Left ventricle myocardium inferior (tissue), 1 donor: ENCODE measurements at regions not wholly inside any gene's neighbourhood (a gene's known extent, or its start where the extent isn't known, plus 50 kb on each side); places are given as distances from the start of the nearest gene placed in this dataset.

Experiments used
- DNase-seq: peaks from one replicate; pipeline ENCODE4 v3.0.0-alpha.2; 2020
- H3K27ac ChIP-seq: fragments of 200-600 bp; replicated peaks from 2 replicates; pipeline ENCODE4 v1.8.0; 2021
- H3K27me3 ChIP-seq: fragments of 200-600 bp; 2 replicates; pipeline ENCODE4 v1.8.0; 2021; ENCODE audit warnings: low read depth
- H3K36me3 ChIP-seq: fragments of 200-600 bp; 2 replicates; pipeline ENCODE4 v1.8.0; 2021
- H3K4me1 ChIP-seq: fragments of 200-600 bp; 2 replicates; pipeline ENCODE4 v1.8.0; 2021
- H3K4me3 ChIP-seq: fragments of 200-600 bp; 2 replicates; pipeline ENCODE4 v1.8.0; 2021; ENCODE audit warnings: mild to moderate bottlenecking, moderate library complexity
- H3K9me3 ChIP-seq: fragments of 200-600 bp; replicated peaks from 2 replicates; pipeline ENCODE4 v1.8.0; 2021
- CTCF ChIP-seq: fragments of 200-600 bp; IDR thresholded peaks from 2 replicates; pipeline ENCODE4 v1.8.0; 2021; ENCODE audit warnings: antibody characterized with exemption, mild to moderate bottlenecking, borderline replicate concordance
- intact Hi-C: fragments of 100-400 bp; cut with micrococcal nuclease; formaldehyde crosslinking; loops from one replicate; pipeline ENCODE4 v1.11.0; 2022
- donor health status: DM: no; HTN: yes; CAD: no; lungs with severe emphysema.

- intact Hi-C loops: no loop called here
- no peaks in the 10 kb centered on the region for H3K9me3 ChIP-seq
- H3K4me3 ChIP-seq: no peak overlapping the region
- no peaks in the 10 kb centered on the region for H3K4me1 ChIP-seq
- no peaks in the 10 kb centered on the region for H3K27me3 ChIP-seq
- no peak for TF ChIP-seq CTCF
- no peaks in the 10 kb centered on the region for H3K36me3 ChIP-seq
- no peak for DNase-seq
- no peak overlapping the region for H3K27ac ChIP-seq
These were observed 1261.0 kb downstream of the FAM181B start for GRCh38 chr11:81472646-81473045.

- H3K27me3 ChIP-seq: no peaks in the 10 kb centered on the region
- intact Hi-C loops: no loop called here
- TF ChIP-seq CTCF: no peak
- H3K4me1 ChIP-seq: no peaks in the 10 kb centered on the region
- no peaks in the 10 kb centered on the region for H3K9me3 ChIP-seq
- no peak for DNase-seq
- no peak overlapping the region for H3K4me3 ChIP-seq
- no peaks in the 10 kb centered on the region for H3K36me3 ChIP-seq
- H3K27ac ChIP-seq: no peak overlapping the region
These were observed 1263.2 kb downstream of the FAM181B start for GRCh38 chr11:81470446-81470845.

GRCh38 chr11:81459766-81460306 is 1273.8 kb downstream of the FAM181B start:
- no peaks in the 10 kb centered on the region for H3K36me3 ChIP-seq
- no peak for TF ChIP-seq CTCF
- H3K27me3 ChIP-seq: no peaks in the 10 kb centered on the region
- H3K4me1 ChIP-seq: no peaks in the 10 kb centered on the region
- H3K27ac ChIP-seq: no peak overlapping the region
- intact Hi-C loops: no loop called here
- H3K4me3 ChIP-seq: no peak overlapping the region
- peaks cover 5% of the 10 kb centered on the region for H3K9me3 ChIP-seq
- DNase-seq: no peak

GRCh38 chr11:81449588-81450156 is 1284.0 kb downstream of the FAM181B start:
- intact Hi-C loops: no loop called here

GRCh38 chr11:81444297-81444696 is 1289.4 kb downstream of the FAM181B start:
- Histone ChIP-seq H3K4me1 (no peaks in the 10 kb centered on the region), H3K9me3 (no peaks in the 10 kb centered on the region), H3K27ac (no peak overlapping the region), H3K27me3 (no peaks in the 10 kb centered on the region), H3K36me3 (no peaks in the 10 kb centered on the region), H3K4me3 (no peak overlapping the region)
- intact Hi-C loops: no loop called here
- peak; percentile 30 for TF ChIP-seq CTCF
- no peak for DNase-seq

More at GRCh38 chr11:81449588-81450156, 1284.0 kb downstream of the FAM181B start:
- H3K4me1 ChIP-seq: no peaks in the 10 kb centered on the region
- H3K27ac ChIP-seq: no peak overlapping the region
- no peak for DNase-seq
- H3K27me3 ChIP-seq: no peaks in the 10 kb centered on the region
- no peak for TF ChIP-seq CTCF
- no peaks in the 10 kb centered on the region for H3K9me3 ChIP-seq
- H3K36me3 ChIP-seq: no peaks in the 10 kb centered on the region
- no peak overlapping the region for H3K4me3 ChIP-seq
